GM12878 (cell line): ENCODE measurements at regions not wholly inside any gene's neighbourhood (a gene's known extent, or its start where the extent isn't known, plus 50 kb on each side); places are given as distances from the start of the nearest gene placed in this dataset.

ENCODE experiments used
- ATAC-seq: fragments of 200-7000 bp; cut with Tn5 transposase; 3 replicates; pipeline ENCODE4 v1.9.1; 2020; ENCODE audit warnings: mild to moderate bottlenecking, moderate library complexity
- BruUV-seq: library from RNA; stranded (reverse); fragments of 400-500 nt; replicated peaks from 2 replicates; lab custom pipeline; 2021; lab: Mats Ljungman, UMichigan
- CTCF ChIA-PET: fragments of 300-600 bp; sonication (Branson Sonifier 250); formaldehyde crosslinking; extraction: SDS; loops from one replicate; lab custom pipeline; 2021; ENCODE audit warnings: inconsistent platforms; lab: Yijun Ruan, JAX
- POLR2A ChIA-PET: fragments of 350-600 bp; formaldehyde crosslinking; extraction: SDS; loops from one replicate; lab custom pipeline; 2021; ENCODE audit warnings: inconsistent platforms; lab: Charles Lee
- RAD21 ChIA-PET: fragments of 300-600 bp; sonication (Branson Sonifier 250); formaldehyde crosslinking; loops from one replicate; lab custom pipeline; 2023; ENCODE audit warnings: antibody characterized with exemption; ENCODE audit not compliant: unreplicated experiment; lab: Charles Lee
- SMC1A ChIA-PET: fragments of 300-600 bp; sonication (Branson Sonifier 250); formaldehyde crosslinking; loops from one replicate; lab custom pipeline; 2023; ENCODE audit not compliant: unreplicated experiment, uncharacterized antibody; lab: Charles Lee
- DNase-seq: peaks from one replicate; pipeline ENCODE4 v3.0.0-alpha.2; 2011; ENCODE audit warnings: low read depth, low spot score
- FAIRE-seq: peaks from 3 replicates; lab custom pipeline; 2011; peaks lifted over from hg19 to GRCh38; lab: Jason Lieb, UNC
- H2AFZ ChIP-seq: 2 replicates; pipeline ENCODE4 v1.6.0; 2011; ENCODE audit warnings: low read depth, low read length, control low read depth; ENCODE audit not compliant: control insufficient read depth
- H3K27ac ChIP-seq: 2 replicates; pipeline ENCODE4 v1.5.1; 2011; ENCODE audit warnings: control low read depth; ENCODE audit not compliant: control insufficient read depth, insufficient read depth
- H3K27me3 ChIP-seq, 2 experiments: replicated peaks in 1 of 2; 2 replicates each; pipeline versions ENCODE4 v1.6.0 to v1.6.1; 2011; ENCODE audit warnings: low read length in 1 of 2; ENCODE audit not compliant: control insufficient read depth in 2 of 2, insufficient read depth in 2 of 2
- H3K36me3 ChIP-seq, 2 experiments: 2 replicates each; pipeline ENCODE4 v1.5.1; 2011; ENCODE audit warnings: low read length in 1 of 2; ENCODE audit not compliant: control insufficient read depth in 2 of 2, insufficient read depth in 2 of 2
- H3K4me1 ChIP-seq: 2 replicates; pipeline ENCODE4 v1.6.1; 2011; ENCODE audit warnings: mild to moderate bottlenecking, low read length, moderate library complexity, mixed read lengths; ENCODE audit not compliant: control insufficient read depth, insufficient read depth
- H3K4me2 ChIP-seq: 2 replicates; pipeline ENCODE4 v1.6.0; 2011; ENCODE audit warnings: control low read depth; ENCODE audit not compliant: control insufficient read depth, insufficient read depth
- H3K4me3 ChIP-seq: fragments of 200-600 bp; sonication (generic); 2 replicates; pipeline ENCODE4 v1.5.1; 2016
- H3K79me2 ChIP-seq: 2 replicates; pipeline ENCODE4 v1.6.0; 2011; ENCODE audit warnings: low read length; ENCODE audit not compliant: control insufficient read depth, insufficient read depth
- H3K9ac ChIP-seq: 2 replicates; pipeline ENCODE4 v1.8.0; 2011; ENCODE audit warnings: low read length, control low read depth, mixed read lengths; ENCODE audit not compliant: control insufficient read depth, insufficient read depth
- H3K9me3 ChIP-seq: replicated peaks from 3 replicates; pipeline ENCODE4 v1.5.1; 2011; ENCODE audit warnings: mild to moderate bottlenecking, low read length; ENCODE audit not compliant: control insufficient read depth, insufficient read depth
- H4K20me1 ChIP-seq: 2 replicates; pipeline ENCODE4 v1.6.0; 2011; ENCODE audit not compliant: control insufficient read depth, insufficient read depth
- ATF2 ChIP-seq: IDR thresholded peaks from 2 replicates; pipeline ENCODE4 v1.6.1; 2012; ENCODE audit warnings: low read length, inconsistent platforms
- CBX5 ChIP-seq: sonication (generic); IDR thresholded peaks from 2 replicates; pipeline ENCODE4 v1.6.1; 2016; ENCODE audit warnings: low read depth, moderate library complexity, mild to moderate bottlenecking, inconsistent platforms
- CEBPB ChIP-seq, 2 experiments: fragments of 150-350 bp in 1 of 2; IDR thresholded peaks; 2 replicates each; pipeline ENCODE4 v1.6.1; 2012 to 2014; ENCODE audit warnings: low read depth in 2 of 2, low read length in 2 of 2, borderline replicate concordance in 1 of 2, inconsistent platforms in 1 of 2
- CTCF ChIP-seq, 3 experiments: IDR thresholded peaks in 2 of 3; conservative IDR thresholded peaks in 1 of 3; 2 replicates each; pipeline ENCODE4 v1.5.1; 2011; ENCODE audit warnings: low read depth in 3 of 3, low read length in 3 of 3, mild to moderate bottlenecking in 3 of 3, control low read depth in 2 of 3, moderate library complexity in 2 of 3, inconsistent platforms in 1 of 3, mixed read lengths in 1 of 3; ENCODE audit not compliant: control insufficient read depth in 2 of 3, insufficient read depth in 1 of 3; ENCODE audit errors: extremely low read depth in 1 of 3
- E4F1 ChIP-seq: fragments of 450-650 bp; IDR thresholded peaks from 2 replicates; pipeline ENCODE4 v1.6.1; 2018; ENCODE audit warnings: borderline replicate concordance, mild to moderate bottlenecking; ENCODE audit not compliant: partially characterized antibody
- ELK1 ChIP-seq: IDR thresholded peaks from 2 replicates; pipeline ENCODE4 v1.6.1; 2012; ENCODE audit warnings: low read depth, low read length, improper control_type of control experiment
- EZH2 ChIP-seq: IDR thresholded peaks from 2 replicates; pipeline ENCODE4 v1.6.1; 2012; ENCODE audit warnings: low read depth, mild to moderate bottlenecking, control low read depth, inconsistent platforms, low read length, borderline replicate concordance; ENCODE audit not compliant: control insufficient read depth
- LARP7 ChIP-seq: fragments of 450-650 bp; IDR thresholded peaks from 2 replicates; pipeline ENCODE4 v1.6.1; 2017; ENCODE audit warnings: mild to moderate bottlenecking
- MYB ChIP-seq: fragments of 150-350 bp; IDR thresholded peaks from 2 replicates; pipeline ENCODE4 v1.6.1; 2014; ENCODE audit warnings: mild to moderate bottlenecking, low read depth, low read length, borderline replicate concordance
- NFXL1 ChIP-seq: fragments of 450-650 bp; IDR thresholded peaks from 2 replicates; pipeline ENCODE4 v1.6.1; 2017; ENCODE audit warnings: antibody characterized with exemption, mild to moderate bottlenecking, borderline replicate concordance
- PML ChIP-seq: IDR thresholded peaks from 2 replicates; pipeline ENCODE4 v1.6.1; 2012; ENCODE audit warnings: low read length, inconsistent platforms
- SP1 ChIP-seq: IDR thresholded peaks from one replicate; pipeline ENCODE4 v1.6.1; 2011; ENCODE audit warnings: low read depth, low read length
- STAT1 ChIP-seq: fragments of 450-650 bp; conservative IDR thresholded peaks from 2 replicates; pipeline ENCODE4 v1.6.1; 2014; ENCODE audit warnings: antibody characterized with exemption, mild to moderate bottlenecking
- TAF1 ChIP-seq: IDR thresholded peaks from 2 replicates; pipeline ENCODE4 v1.6.1; 2011; ENCODE audit warnings: mild to moderate bottlenecking, low read depth, low read length, borderline replicate concordance
- USF2 ChIP-seq: IDR thresholded peaks from 2 replicates; pipeline ENCODE4 v1.6.1; 2011; ENCODE audit warnings: low read depth, low read length, improper control_type of control experiment, borderline replicate concordance
- WGBS: methylation state at CpG from one replicate; pipeline ENCODE4 v1.1.6; 2016; ENCODE audit warnings: low lambda C conversion rate; ENCODE audit not compliant: insufficient replicate concordance, insufficient coverage; ENCODE audit errors: missing lambda C conversion rate; 5-methylcytosine and 5-hydroxymethylcytosine counted together
- in situ Hi-C: fragments of 300-500 bp; cut with MboI; formaldehyde crosslinking; loops from 9 replicates; pipeline ENCODE4 v1.14.3; 2018; ENCODE audit warnings: mixed read lengths
- intact Hi-C: fragments of 100-400 bp; cut with micrococcal nuclease; formaldehyde crosslinking; loops from one replicate; pipeline ENCODE4 v1.14.2; 2022; ENCODE audit not compliant: unreplicated experiment

- H3K79me2 ChIP-seq, result no peaks in the 10 kb centered on the region
- H3K27ac ChIP-seq, result no peak overlapping the region
- no peaks in the 10 kb centered on the region for H4K20me1 ChIP-seq
- H3K36me3 ChIP-seq, result no peaks in the 10 kb centered on the region
- no peak overlapping the region for H3K9ac ChIP-seq
- ATAC-seq, result no peak
- H2AFZ ChIP-seq, result no peak overlapping the region
- BruUV-seq, result no TSS peak
- no peaks in the 10 kb centered on the region for H3K27me3 ChIP-seq
- TF ChIP-seq STAT1 (no peak), LARP7 (no peak), ATF2 (no peak), SP1 (no peak), NFXL1 (no peak), USF2 (no peak), TAF1 (no peak), PML (no peak), MYB (no peak), CBX5 (no peak), CTCF (IDR thresholded peaks at IDR 0.05 in 2 of 3, conservative IDR thresholded peaks at IDR 0.05 in 1 of 3; ENCODE audit: control insufficient read depth in 2 of 3, extremely low read depth in 1 of 3, insufficient read depth in 1 of 3, low read depth in 3 of 3, low read length in 3 of 3) (no peak), E4F1 (no peak), CEBPB (IDR thresholded peaks at IDR 0.05; ENCODE audit: borderline replicate concordance in 1 of 2, low read depth in 2 of 2, low read length in 2 of 2) (no peak), EZH2 (no peak), ELK1 (no peak)
- TF ChIP-seq, all 136 proteins: peak for 0
- DNase-seq (no peak), FAIRE-seq (no peak)
- Histone ChIP-seq H3K4me3 (no peak overlapping the region), H3K4me1 (peaks cover 26% of the 10 kb centered on the region), H3K4me2 (no peak overlapping the region), H3K9me3 (no peaks in the 10 kb centered on the region)
- POLR2A ChIA-PET, result no interaction called here
- RAD21 ChIA-PET, result interaction anchor here (0.6 to 0.7 kb wide), 2 partner anchors 34 to 71 kb away, joined by 3 read pairs; no protein-coding TSS in a partner anchor
- intact Hi-C loops (no loop called here), in situ Hi-C loops (no loop called here)
- WGBS, result 75% methylated on average over 6 of the region's 7 CpGs
- SMC1A ChIA-PET, result interaction anchor here (0.7 to 1.8 kb wide), 4 partner anchors 9 to 323 kb away, joined by 3 to 5 read pairs (median 4); no protein-coding TSS in a partner anchor
- CTCF ChIA-PET, result no interaction called here
These were observed 129.2 kb upstream of the EEA1 start for GRCh38 chr12:93058280-93058679.
